Activated B cell treated with CpG ODN at 0.5 μM for 24 hours (primary cell): ENCODE measurements at regions not wholly inside any gene's neighbourhood (a gene's known extent, or its start where the extent isn't known, plus 50 kb on each side); places are given as distances from the start of the nearest gene placed in this dataset.

Source experiments
- ATAC-seq: fragments of 200-7000 bp; cut with Tn5 transposase; one replicate; pipeline ENCODE4 v1.10.0; 2021; ENCODE audit warnings: low read depth, mild to moderate bottlenecking, moderate library complexity
- CTCF ChIA-PET: fragments of 350-600 bp; sonication (Branson Sonifier 250); formaldehyde crosslinking; loops from one replicate; lab custom pipeline; 2021; ENCODE audit warnings: antibody characterized with exemption; lab: Charles Lee
- POLR2A ChIA-PET: fragments of 350-600 bp; sonication (Branson Sonifier 250); formaldehyde crosslinking; loops from one replicate; lab custom pipeline; 2021; ENCODE audit warnings: antibody characterized with exemption; lab: Charles Lee
- DNase-seq: peaks from one replicate; pipeline ENCODE4 v3.0.0; 2022
- H3K27ac Mint-ChIP-seq: one replicate; pipeline ENCODE4 v1.8.0; 2020; ENCODE audit warnings: mixed read lengths
- H3K27me3 Mint-ChIP-seq: one replicate; pipeline ENCODE4 v1.8.0; 2021; ENCODE audit warnings: mixed read lengths
- H3K36me3 Mint-ChIP-seq: one replicate; pipeline ENCODE4 v1.8.0; 2021; ENCODE audit warnings: low read depth, mixed read lengths
- H3K4me1 Mint-ChIP-seq: one replicate; pipeline ENCODE4 v1.8.0; 2021; ENCODE audit warnings: mixed read lengths
- H3K4me3 Mint-ChIP-seq: one replicate; pipeline ENCODE4 v1.8.0; 2020; ENCODE audit warnings: mild to moderate bottlenecking, mixed read lengths
- H3K9me3 Mint-ChIP-seq: one replicate; pipeline ENCODE4 v1.8.0; 2020; ENCODE audit warnings: mixed read lengths
- intact Hi-C: fragments of 100-400 bp; cut with micrococcal nuclease; formaldehyde crosslinking; loops from one replicate; pipeline ENCODE4 v1.15.1; 2024
- TF ChIP-seq, protein P1 (sequence below): fragments of 200-600 bp; IDR thresholded peaks from one replicate; pipeline ENCODE4 v1.8.0; 2022; ENCODE audit warnings: antibody characterized with exemption, mild to moderate bottlenecking

DNA sequence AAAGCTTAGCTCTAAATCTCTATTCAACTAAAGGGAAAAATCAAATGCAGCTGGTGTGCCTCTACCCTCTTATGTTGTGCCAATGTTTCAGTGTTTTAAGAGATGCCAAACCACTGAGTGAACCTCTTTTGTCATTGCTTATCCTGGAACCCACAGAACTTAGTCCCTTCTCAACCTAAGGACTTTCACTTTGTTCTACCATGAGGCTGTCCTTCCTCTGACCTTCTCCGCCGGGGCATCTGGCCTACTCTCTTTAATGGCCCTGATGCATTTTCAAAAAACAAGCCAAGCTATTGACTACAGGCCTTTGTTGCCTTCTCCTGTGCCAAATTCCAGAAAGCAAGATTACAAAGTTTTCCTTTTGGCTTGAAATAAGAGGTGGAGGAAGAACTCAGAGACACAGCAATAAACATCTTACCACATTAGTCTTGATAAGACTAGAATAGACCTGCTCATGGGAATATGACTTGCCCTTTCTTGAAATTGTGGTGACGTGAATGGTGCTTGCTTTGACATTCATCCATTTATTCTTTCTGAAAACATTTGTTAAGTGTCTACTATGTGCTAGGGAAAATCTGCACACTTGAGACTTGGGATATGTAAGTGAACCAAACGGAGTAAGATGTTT, 253.2 kb upstream of the SMIM30 start:
- POLR2A ChIA-PET = no interaction called here
- Mint-ChIP-seq H3K4me3 (no peak overlapping the region), H3K36me3 (no peaks in the 10 kb centered on the region), H3K27ac (no peak overlapping the region), H3K9me3 (no peaks in the 10 kb centered on the region), H3K4me1 (no peaks in the 10 kb centered on the region), H3K27me3 (no peaks in the 10 kb centered on the region)
- CTCF ChIA-PET = no interaction called here
- intact Hi-C loops = no loop called here
- ATAC-seq = no peak
- TF ChIP-seq, protein P1, sequence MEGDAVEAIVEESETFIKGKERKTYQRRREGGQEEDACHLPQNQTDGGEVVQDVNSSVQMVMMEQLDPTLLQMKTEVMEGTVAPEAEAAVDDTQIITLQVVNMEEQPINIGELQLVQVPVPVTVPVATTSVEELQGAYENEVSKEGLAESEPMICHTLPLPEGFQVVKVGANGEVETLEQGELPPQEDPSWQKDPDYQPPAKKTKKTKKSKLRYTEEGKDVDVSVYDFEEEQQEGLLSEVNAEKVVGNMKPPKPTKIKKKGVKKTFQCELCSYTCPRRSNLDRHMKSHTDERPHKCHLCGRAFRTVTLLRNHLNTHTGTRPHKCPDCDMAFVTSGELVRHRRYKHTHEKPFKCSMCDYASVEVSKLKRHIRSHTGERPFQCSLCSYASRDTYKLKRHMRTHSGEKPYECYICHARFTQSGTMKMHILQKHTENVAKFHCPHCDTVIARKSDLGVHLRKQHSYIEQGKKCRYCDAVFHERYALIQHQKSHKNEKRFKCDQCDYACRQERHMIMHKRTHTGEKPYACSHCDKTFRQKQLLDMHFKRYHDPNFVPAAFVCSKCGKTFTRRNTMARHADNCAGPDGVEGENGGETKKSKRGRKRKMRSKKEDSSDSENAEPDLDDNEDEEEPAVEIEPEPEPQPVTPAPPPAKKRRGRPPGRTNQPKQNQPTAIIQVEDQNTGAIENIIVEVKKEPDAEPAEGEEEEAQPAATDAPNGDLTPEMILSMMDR = no peak
- DNase-seq = no peak

- ATAC-seq (no peak), DNase-seq (no peak)
- ChIA-PET POLR2A (no interaction called here), CTCF (no interaction called here)
- Mint-ChIP-seq H3K4me1 (no peaks in the 10 kb centered on the region), H3K4me3 (no peak overlapping the region), H3K27me3 (no peaks in the 10 kb centered on the region), H3K27ac (no peak overlapping the region), H3K9me3 (no peaks in the 10 kb centered on the region), H3K36me3 (no peaks in the 10 kb centered on the region)
- intact Hi-C loops = no loop called here
- TF ChIP-seq, protein P1 = no peak
Measured at GRCh38 chr7:113370910-113371309, 252.6 kb upstream of the SMIM30 start.

GRCh38 chr7:113368256-113368655, 249.9 kb upstream of the SMIM30 start:
- TF ChIP-seq, protein P1 = no peak
- CTCF ChIA-PET = no interaction called here
- no peak for DNase-seq

GRCh38 chr7:113367041-113367586, 248.8 kb upstream of the SMIM30 start:
- no peak for DNase-seq
- ChIA-PET POLR2A (no interaction called here), CTCF (no interaction called here)
- no peaks in the 10 kb centered on the region for H3K36me3 Mint-ChIP-seq
- no peaks in the 10 kb centered on the region for H3K27me3 Mint-ChIP-seq
- no peaks in the 10 kb centered on the region for H3K4me1 Mint-ChIP-seq
- TF ChIP-seq, protein P1 = no peak
- no peak overlapping the region for H3K4me3 Mint-ChIP-seq
- no peak for ATAC-seq
- H3K9me3 Mint-ChIP-seq = no peaks in the 10 kb centered on the region
- H3K27ac Mint-ChIP-seq = no peak overlapping the region
- intact Hi-C loops = no loop called here

More at GRCh38 chr7:113368256-113368655, 249.9 kb upstream of the SMIM30 start:
- H3K27ac Mint-ChIP-seq = no peak overlapping the region
- H3K4me1 Mint-ChIP-seq = no peaks in the 10 kb centered on the region
- intact Hi-C loops = no loop called here
- H3K27me3 Mint-ChIP-seq = no peaks in the 10 kb centered on the region
- no peaks in the 10 kb centered on the region for H3K36me3 Mint-ChIP-seq
- POLR2A ChIA-PET = no interaction called here
- H3K9me3 Mint-ChIP-seq = no peaks in the 10 kb centered on the region
- no peak for ATAC-seq
- H3K4me3 Mint-ChIP-seq = no peak overlapping the region

GRCh38 chr7:113366122-113366521, 247.8 kb upstream of the SMIM30 start:
- DNase-seq = no peak
- TF ChIP-seq, protein P1 = no peak
- Mint-ChIP-seq H3K27me3 (no peaks in the 10 kb centered on the region), H3K9me3 (no peaks in the 10 kb centered on the region), H3K27ac (no peak overlapping the region), H3K4me1 (no peaks in the 10 kb centered on the region), H3K4me3 (no peak overlapping the region), H3K36me3 (no peaks in the 10 kb centered on the region)
- ATAC-seq = no peak
- intact Hi-C loops = no loop called here
- POLR2A ChIA-PET = no interaction called here
- CTCF ChIA-PET = no interaction called here
